Activated naive CD8-positive, alpha-beta T cell (primary cell): ENCODE measurements at regions not wholly inside any gene's neighbourhood (a gene's known extent, or its start where the extent isn't known, plus 50 kb on each side); places are given as distances from the start of the nearest gene placed in this dataset.

Experiments used
- H3K27ac Mint-ChIP-seq: one replicate; pipeline ENCODE4 v1.8.0; 2021; ENCODE audit warnings: mixed read lengths
- H3K27me3 Mint-ChIP-seq: one replicate; pipeline ENCODE4 v1.8.0; 2021; ENCODE audit warnings: mixed read lengths
- H3K36me3 Mint-ChIP-seq: one replicate; pipeline ENCODE4 v1.8.0; 2021; ENCODE audit warnings: mixed read lengths
- H3K4me1 Mint-ChIP-seq: one replicate; pipeline ENCODE4 v1.8.0; 2021; ENCODE audit warnings: low read depth, mixed read lengths
- H3K4me3 Mint-ChIP-seq: one replicate; pipeline ENCODE4 v1.8.0; 2021; ENCODE audit warnings: mild to moderate bottlenecking, mixed read lengths
- H3K9me3 Mint-ChIP-seq: one replicate; pipeline ENCODE4 v1.8.0; 2021; ENCODE audit warnings: low read depth, mixed read lengths

DNA sequence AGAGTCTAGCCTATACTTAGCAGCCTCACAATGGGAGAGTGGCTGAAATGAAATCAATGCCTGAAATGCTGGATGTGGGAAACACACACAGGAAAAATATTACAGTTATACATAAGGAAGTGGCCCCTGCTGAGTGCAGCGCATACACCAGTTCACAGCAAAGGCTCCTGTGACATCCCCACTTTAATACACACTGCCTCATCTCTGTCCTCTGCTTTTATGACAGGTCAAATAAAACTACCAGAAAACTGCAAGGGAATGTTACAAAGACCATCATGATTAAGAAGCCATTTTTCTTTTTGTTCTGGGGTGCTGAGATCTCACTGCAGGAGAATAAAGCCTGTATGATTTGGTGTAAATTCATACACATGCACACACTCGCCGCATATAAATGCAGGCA lies 214.3 kb downstream of the ARRDC4 start:
- no peaks in the 10 kb centered on the region for H3K36me3 Mint-ChIP-seq
- H3K4me1 Mint-ChIP-seq: peaks cover 7% of the 10 kb centered on the region
- no peaks in the 10 kb centered on the region for H3K9me3 Mint-ChIP-seq
- H3K27ac Mint-ChIP-seq: no peak overlapping the region
- peaks cover 11% of the 10 kb centered on the region for H3K27me3 Mint-ChIP-seq
- no peak overlapping the region for H3K4me3 Mint-ChIP-seq

DNA sequence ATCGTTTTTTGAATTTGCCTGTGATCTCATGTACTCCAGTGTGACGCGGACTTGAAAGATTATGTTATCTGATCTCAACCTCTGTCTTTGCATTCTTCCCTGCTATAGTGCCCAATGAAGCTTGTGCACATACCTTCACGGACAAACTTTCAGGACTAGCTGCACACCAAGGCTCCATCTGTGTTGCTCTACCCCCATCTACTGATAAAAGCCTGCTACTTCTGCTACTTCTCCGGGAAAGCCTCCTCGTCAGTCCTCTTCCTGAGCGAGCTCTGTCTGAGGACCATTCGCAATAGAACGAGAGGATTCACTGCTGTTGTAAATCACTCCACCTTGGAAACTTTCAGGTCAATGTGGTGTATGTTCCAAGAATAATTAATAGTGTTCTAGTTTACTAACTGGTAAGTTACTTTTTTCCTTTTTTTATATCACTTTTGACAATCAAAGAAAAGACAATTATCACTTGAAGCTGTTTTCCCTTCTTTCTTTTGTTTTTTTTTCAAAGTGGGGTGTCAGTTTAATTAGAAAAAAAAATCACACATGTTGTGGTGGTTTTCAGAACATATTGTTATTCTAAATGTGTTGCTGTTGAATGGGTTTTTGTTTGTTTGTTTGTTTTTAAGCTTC lies 217.6 kb downstream of the ARRDC4 start:
- peaks cover 13% of the 10 kb centered on the region for H3K27me3 Mint-ChIP-seq
- H3K4me1 Mint-ChIP-seq: peaks cover 7% of the 10 kb centered on the region
- no peak overlapping the region for H3K27ac Mint-ChIP-seq
- H3K4me3 Mint-ChIP-seq: no peak overlapping the region
- H3K9me3 Mint-ChIP-seq: no peaks in the 10 kb centered on the region
- H3K36me3 Mint-ChIP-seq: no peaks in the 10 kb centered on the region

DNA sequence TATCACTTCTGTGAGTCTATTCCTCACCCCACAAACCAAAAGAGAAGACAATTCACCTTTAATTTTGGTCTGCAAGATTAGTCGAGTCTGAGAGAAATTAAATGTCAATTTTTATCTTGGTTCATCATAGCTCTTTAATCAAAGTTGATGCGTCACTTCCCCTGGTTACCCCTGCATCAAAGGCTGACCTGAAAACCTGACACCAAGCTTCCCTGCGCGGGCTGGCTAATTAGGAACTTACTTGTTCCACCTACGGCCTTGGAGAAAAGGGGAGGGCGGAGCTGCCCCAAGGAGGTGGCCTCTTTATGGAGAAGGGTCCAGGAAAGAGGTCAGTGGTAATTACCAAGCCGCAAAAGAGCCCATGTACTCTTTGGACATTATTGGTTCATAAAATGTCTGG lies 218.4 kb downstream of the ARRDC4 start:
- Mint-ChIP-seq H3K27me3 (peaks cover 13% of the 10 kb centered on the region), H3K4me1 (peaks cover 7% of the 10 kb centered on the region), H3K4me3 (no peak overlapping the region), H3K9me3 (no peaks in the 10 kb centered on the region), H3K27ac (no peak overlapping the region), H3K36me3 (no peaks in the 10 kb centered on the region)

DNA sequence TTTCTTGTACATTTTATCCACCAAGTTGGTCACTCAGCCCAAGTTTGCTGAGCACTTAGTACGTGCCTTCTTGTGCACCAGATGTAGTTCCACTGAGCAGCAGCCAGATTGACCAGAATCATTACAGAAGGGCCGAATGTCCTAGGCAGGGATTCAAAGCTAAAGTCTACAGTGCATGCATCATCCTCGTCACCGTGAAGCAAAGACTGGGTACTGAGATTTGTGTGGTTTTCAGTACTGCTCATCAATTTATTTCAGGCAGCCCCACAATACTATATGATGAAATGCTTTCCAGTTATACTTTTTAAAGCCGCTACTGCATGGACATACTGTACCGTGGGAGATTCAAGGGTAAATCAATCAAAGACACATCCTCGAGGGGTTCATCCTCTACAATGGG lies 227.0 kb downstream of the ARRDC4 start:
- Mint-ChIP-seq H3K36me3 (no peaks in the 10 kb centered on the region), H3K27me3 (peaks cover 5% of the 10 kb centered on the region), H3K4me1 (no peaks in the 10 kb centered on the region), H3K27ac (no peak overlapping the region), H3K4me3 (no peak overlapping the region), H3K9me3 (peaks cover 3% of the 10 kb centered on the region)

DNA sequence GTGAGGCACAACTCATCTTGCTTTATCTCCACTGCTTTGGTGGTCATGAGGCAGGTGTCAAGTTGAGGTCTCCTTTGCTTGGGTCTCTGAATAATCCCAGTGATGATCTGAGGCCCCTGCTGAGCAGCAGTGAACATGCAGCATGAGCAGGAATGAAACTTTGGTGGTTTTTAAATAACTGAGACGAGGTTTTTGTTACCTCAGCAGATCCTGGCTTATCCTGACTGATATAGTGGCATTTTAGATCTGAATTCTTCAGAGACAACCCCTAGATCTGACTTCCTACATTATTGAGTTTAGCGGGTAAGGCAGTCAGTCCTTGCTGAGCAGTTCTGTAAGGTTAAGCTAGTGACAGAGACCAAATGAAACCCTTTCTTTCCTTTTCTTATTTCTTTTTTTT lies 230.4 kb downstream of the ARRDC4 start:
- Mint-ChIP-seq H3K9me3 (peaks cover 3% of the 10 kb centered on the region), H3K36me3 (no peaks in the 10 kb centered on the region), H3K4me3 (no peak overlapping the region), H3K27ac (no peak overlapping the region), H3K4me1 (no peaks in the 10 kb centered on the region), H3K27me3 (peaks cover 5% of the 10 kb centered on the region)

DNA sequence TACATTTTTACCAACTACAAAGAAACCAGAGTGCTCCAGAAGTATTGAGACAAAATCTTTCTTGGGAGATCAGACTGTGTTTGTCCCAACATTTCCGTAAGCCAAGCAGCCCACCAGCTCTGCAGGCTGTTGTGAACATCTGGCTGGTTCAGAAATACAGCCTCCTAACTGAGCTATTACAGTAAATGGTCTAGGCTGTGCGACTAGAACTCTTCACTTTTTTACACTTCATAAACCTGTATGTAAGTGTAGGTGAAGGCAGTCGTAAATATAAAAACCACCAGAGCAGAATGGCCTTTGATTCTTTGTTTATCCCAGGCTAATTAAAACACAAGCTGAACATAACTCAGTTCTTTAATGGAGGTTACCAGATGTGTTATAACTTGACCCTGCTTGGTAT lies 235.3 kb downstream of the ARRDC4 start:
- Mint-ChIP-seq H3K36me3 (no peaks in the 10 kb centered on the region), H3K4me3 (no peak overlapping the region), H3K4me1 (no peaks in the 10 kb centered on the region), H3K9me3 (peaks cover under 1% of the 10 kb centered on the region), H3K27ac (no peak overlapping the region), H3K27me3 (peaks cover 3% of the 10 kb centered on the region)

DNA sequence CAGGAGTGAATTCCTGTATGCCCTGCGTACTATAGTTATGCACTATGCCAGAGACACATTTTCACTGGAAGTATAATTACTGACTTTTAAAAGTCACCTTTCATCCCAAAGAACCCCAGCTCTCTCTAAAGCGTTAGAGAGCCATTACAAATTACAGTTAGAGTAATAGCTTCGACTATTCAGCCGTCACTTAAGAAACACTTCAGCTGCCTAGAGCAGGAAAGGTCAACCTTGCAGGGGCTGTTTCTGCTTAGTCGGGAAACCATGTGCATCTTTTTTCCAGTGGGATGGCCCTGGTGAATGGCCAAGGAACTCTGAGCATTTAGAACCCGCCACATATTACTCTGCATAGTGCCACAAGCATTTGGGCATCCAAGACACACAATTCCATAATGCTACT lies 235.9 kb downstream of the ARRDC4 start:
- Mint-ChIP-seq H3K4me1 (no peaks in the 10 kb centered on the region), H3K4me3 (no peak overlapping the region), H3K27me3 (peaks cover 4% of the 10 kb centered on the region), H3K9me3 (no peaks in the 10 kb centered on the region), H3K27ac (no peak overlapping the region), H3K36me3 (no peaks in the 10 kb centered on the region)

DNA sequence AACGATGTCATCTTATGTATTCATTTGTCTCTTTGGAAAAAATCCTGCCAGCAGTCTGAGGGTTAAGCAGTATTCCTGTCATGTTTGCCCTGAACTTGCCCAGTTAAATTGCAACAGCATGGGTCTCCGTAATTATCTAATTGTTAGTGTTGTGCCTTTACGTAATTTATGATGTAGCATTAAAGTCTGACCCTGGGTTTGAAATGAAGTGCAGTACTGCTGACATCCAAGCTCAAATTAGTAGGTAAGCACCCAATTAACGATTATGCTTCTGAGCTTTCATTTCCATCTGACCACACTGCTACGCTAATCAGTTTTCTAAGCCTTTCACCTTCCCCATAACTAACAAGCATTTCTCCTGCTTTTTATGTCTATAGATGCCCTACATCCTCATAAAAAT lies 241.8 kb downstream of the ARRDC4 start:
- no peaks in the 10 kb centered on the region for H3K4me1 Mint-ChIP-seq
- H3K9me3 Mint-ChIP-seq: no peaks in the 10 kb centered on the region
- no peaks in the 10 kb centered on the region for H3K36me3 Mint-ChIP-seq
- H3K4me3 Mint-ChIP-seq: no peak overlapping the region
- no peak overlapping the region for H3K27ac Mint-ChIP-seq
- H3K27me3 Mint-ChIP-seq: peaks cover 10% of the 10 kb centered on the region

DNA sequence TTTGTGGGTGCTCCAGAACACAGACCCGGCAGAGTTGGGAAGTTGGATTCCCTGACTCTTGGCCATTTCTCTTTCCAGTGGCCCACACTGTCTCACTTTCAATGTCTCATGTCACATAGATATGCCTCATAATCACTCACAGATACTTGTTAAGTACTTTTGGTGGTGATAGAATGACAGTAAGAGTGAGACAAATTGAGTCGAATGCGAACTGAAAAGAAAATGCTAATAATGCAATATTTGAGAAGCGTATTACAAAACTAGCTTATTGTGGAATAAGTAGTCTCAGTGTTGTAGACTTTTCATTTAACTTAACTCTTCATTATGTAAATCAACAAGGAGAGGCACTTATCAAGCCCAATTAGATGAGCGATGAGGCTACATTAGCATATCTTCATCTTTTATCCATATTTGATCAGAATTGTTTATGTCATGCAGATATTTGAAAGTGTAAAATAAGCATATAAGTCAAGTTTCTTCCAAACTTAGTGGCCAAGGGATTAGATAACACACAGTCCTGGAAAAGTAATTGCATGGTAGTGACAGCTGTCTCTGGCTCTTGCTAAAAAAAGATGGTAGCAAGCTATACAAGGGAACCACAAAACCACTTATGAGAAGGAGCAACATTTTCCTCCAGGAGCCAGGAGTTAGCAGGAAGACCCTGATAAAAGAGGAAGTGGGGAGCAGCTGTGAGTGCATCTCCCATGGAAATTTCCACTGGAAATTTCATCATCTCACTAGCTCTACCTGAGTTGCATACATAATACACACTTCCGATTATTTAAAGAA lies 243.6 kb downstream of the ARRDC4 start:
- H3K4me1 Mint-ChIP-seq: no peaks in the 10 kb centered on the region
- H3K4me3 Mint-ChIP-seq: no peak overlapping the region
- no peak overlapping the region for H3K27ac Mint-ChIP-seq
- peaks cover 15% of the 10 kb centered on the region for H3K27me3 Mint-ChIP-seq
- no peaks in the 10 kb centered on the region for H3K36me3 Mint-ChIP-seq
- H3K9me3 Mint-ChIP-seq: no peaks in the 10 kb centered on the region

DNA sequence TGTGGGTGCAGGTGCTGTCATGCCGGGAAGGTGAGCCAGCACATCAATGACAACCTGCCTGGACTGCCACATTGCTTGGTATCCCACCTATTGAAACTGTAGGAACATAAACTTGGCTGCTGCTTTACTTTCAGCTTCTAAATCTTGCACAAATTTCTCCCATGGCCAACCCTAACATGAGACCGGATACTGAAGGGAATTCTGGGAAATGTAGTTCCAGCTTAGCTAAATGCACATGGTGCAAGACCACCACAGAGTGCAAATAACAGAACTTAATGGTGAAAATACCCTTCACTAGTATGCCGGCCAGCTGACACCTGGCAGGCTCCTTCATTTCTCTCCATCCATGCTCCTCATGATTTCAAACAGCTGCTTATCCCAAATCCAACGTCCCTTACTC lies 247.4 kb downstream of the ARRDC4 start:
- Mint-ChIP-seq H3K27me3 (peaks cover 11% of the 10 kb centered on the region), H3K36me3 (no peaks in the 10 kb centered on the region), H3K27ac (no peak overlapping the region), H3K4me1 (no peaks in the 10 kb centered on the region), H3K4me3 (no peak overlapping the region), H3K9me3 (no peaks in the 10 kb centered on the region)

DNA sequence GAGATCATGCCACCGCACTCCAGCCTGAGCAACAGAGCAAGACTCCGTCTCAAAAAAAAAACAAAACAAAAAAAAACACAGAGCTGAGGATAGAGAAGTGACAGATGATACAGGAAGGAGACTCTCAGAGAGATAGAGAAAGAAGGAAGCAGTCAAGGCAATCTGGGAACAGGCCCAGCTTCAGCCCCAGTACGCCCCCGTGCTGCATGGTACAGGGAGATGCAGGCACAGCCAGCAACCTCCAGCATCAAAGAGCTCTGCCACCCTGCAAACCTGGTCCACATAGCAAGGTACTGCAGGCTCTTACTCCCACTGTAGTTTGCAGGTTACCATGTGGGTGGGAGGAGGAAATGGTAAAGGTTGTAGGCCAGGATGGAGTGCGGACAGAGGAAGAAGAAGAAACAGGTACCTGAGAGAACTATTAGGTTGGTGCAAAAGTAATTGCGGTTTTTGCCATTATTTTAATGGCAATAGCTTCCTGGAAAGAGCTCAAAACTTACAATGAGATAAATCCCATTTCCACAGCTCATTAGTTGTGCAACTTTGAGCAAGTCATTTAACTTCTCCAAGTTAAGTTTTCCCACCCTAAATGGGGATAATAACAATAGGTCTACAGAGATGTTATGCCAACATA lies 253.0 kb downstream of the ARRDC4 start:
- Mint-ChIP-seq H3K4me1 (no peaks in the 10 kb centered on the region), H3K9me3 (no peaks in the 10 kb centered on the region), H3K36me3 (no peaks in the 10 kb centered on the region), H3K4me3 (no peak overlapping the region), H3K27ac (no peak overlapping the region), H3K27me3 (no peaks in the 10 kb centered on the region)

DNA sequence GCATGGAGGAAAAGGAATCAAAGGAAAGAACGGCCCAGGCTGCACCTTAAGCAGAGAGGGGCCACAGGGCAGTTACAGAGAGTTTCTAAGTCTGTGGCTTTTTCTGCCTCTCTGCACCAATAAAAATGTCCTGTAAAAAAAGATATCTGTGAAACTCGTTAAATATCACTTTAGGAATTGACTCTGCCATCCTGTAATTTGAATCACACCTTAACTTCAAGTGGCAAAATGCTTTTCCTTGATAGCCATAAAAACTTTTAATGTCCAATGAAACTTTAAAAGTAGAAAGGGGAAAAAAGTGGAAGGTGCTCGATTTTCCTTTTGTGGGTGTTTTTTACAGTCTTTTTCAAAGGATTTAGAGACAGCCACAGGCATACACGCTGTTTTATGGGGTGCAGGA lies 255.7 kb downstream of the ARRDC4 start:
- Mint-ChIP-seq H3K27me3 (no peaks in the 10 kb centered on the region), H3K27ac (no peak overlapping the region), H3K36me3 (no peaks in the 10 kb centered on the region), H3K4me1 (no peaks in the 10 kb centered on the region), H3K4me3 (no peak overlapping the region), H3K9me3 (no peaks in the 10 kb centered on the region)

DNA sequence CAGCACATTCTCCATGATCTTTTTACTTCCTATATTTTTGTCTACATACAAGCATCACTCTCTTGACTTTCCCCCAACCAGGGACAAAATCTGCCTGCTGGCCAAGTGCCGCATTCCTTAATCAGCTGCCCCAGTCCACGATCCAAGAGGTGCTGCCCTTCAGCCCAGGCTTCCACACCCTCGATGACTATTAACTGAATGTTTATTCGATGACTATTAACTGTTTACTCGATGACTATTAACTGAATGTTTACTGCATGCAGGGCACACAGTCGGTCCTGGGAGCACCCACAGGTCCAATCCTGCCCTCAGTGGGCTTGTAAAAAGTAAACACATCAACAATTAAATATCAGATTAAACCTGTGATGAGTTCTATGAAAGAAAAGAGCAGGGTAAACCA lies 256.9 kb downstream of the ARRDC4 start:
- Mint-ChIP-seq H3K36me3 (no peaks in the 10 kb centered on the region), H3K9me3 (no peaks in the 10 kb centered on the region), H3K27me3 (no peaks in the 10 kb centered on the region), H3K27ac (no peak overlapping the region), H3K4me1 (no peaks in the 10 kb centered on the region), H3K4me3 (no peak overlapping the region)

DNA sequence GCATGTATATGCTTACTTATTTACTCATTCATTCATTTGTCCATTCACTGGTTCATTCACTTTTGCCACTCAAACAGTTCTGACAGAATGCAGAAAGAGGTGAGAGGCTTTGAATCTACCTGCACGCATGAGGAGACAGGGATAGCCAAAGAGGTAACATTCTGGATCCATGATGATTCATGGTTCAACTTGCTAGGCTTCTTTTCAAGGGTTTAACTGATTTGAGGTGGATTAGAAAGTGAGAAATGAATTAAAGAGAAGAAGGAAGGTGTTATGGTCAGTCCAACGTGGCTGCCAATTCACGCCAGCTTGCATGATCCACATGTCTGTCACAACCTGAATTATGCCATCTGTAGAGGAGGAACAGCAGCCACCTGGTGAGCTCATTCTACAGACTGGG lies 260.6 kb downstream of the ARRDC4 start:
- peaks cover 1% of the 10 kb centered on the region for H3K27me3 Mint-ChIP-seq
- H3K4me3 Mint-ChIP-seq: no peak overlapping the region
- no peaks in the 10 kb centered on the region for H3K36me3 Mint-ChIP-seq
- H3K4me1 Mint-ChIP-seq: no peaks in the 10 kb centered on the region
- H3K27ac Mint-ChIP-seq: no peak overlapping the region
- no peaks in the 10 kb centered on the region for H3K9me3 Mint-ChIP-seq

DNA sequence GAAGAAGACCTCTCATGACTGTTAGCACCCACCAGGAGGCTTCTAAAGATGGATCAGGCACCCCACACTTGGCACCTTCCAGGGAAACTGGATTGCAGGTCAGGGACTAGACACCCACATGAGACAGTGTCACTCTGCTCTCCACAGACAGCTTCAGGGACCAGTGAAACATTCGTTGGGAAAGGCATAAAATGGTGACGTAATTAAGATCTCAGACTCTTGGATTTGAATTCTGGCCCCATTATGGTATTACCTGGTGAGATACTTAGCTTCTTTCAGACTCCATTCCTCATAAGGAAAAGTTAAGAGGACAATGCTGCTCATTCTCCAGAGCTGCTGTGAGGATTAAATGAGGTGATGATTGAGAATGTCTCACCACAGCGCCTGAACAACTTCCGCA lies 261.1 kb downstream of the ARRDC4 start:
- H3K27me3 Mint-ChIP-seq: peaks cover 2% of the 10 kb centered on the region
- H3K9me3 Mint-ChIP-seq: no peaks in the 10 kb centered on the region
- H3K4me1 Mint-ChIP-seq: no peaks in the 10 kb centered on the region
- H3K36me3 Mint-ChIP-seq: no peaks in the 10 kb centered on the region
- no peak overlapping the region for H3K27ac Mint-ChIP-seq
- H3K4me3 Mint-ChIP-seq: no peak overlapping the region
